ENCODE measurements at regions not wholly inside any gene's neighbourhood (a gene's known extent, or its start where the extent isn't known, plus 50 kb on each side); places are given as distances from the start of the nearest gene placed in this dataset.

GRCh38 chr19:56969759-56970178 is 129.2 kb upstream of the PEG3 start:
- TF ChIP-seq SPI1 (IDR thresholded peaks at IDR 0.05; ENCODE audit: borderline replicate concordance, low read depth) (no peak), GABPA (IDR thresholded peaks at IDR 0.05; ENCODE audit: low read depth) (no peak), POLR2AphosphoS5 (IDR thresholded peaks at IDR 0.05; ENCODE audit: low read depth) (no peak)
- TF ChIP-seq, protein P1, sequence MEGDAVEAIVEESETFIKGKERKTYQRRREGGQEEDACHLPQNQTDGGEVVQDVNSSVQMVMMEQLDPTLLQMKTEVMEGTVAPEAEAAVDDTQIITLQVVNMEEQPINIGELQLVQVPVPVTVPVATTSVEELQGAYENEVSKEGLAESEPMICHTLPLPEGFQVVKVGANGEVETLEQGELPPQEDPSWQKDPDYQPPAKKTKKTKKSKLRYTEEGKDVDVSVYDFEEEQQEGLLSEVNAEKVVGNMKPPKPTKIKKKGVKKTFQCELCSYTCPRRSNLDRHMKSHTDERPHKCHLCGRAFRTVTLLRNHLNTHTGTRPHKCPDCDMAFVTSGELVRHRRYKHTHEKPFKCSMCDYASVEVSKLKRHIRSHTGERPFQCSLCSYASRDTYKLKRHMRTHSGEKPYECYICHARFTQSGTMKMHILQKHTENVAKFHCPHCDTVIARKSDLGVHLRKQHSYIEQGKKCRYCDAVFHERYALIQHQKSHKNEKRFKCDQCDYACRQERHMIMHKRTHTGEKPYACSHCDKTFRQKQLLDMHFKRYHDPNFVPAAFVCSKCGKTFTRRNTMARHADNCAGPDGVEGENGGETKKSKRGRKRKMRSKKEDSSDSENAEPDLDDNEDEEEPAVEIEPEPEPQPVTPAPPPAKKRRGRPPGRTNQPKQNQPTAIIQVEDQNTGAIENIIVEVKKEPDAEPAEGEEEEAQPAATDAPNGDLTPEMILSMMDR (IDR thresholded peaks at IDR 0.05; ENCODE audit: insufficient read depth, low read length) = no peak
- TF ChIP-seq, protein P2, sequence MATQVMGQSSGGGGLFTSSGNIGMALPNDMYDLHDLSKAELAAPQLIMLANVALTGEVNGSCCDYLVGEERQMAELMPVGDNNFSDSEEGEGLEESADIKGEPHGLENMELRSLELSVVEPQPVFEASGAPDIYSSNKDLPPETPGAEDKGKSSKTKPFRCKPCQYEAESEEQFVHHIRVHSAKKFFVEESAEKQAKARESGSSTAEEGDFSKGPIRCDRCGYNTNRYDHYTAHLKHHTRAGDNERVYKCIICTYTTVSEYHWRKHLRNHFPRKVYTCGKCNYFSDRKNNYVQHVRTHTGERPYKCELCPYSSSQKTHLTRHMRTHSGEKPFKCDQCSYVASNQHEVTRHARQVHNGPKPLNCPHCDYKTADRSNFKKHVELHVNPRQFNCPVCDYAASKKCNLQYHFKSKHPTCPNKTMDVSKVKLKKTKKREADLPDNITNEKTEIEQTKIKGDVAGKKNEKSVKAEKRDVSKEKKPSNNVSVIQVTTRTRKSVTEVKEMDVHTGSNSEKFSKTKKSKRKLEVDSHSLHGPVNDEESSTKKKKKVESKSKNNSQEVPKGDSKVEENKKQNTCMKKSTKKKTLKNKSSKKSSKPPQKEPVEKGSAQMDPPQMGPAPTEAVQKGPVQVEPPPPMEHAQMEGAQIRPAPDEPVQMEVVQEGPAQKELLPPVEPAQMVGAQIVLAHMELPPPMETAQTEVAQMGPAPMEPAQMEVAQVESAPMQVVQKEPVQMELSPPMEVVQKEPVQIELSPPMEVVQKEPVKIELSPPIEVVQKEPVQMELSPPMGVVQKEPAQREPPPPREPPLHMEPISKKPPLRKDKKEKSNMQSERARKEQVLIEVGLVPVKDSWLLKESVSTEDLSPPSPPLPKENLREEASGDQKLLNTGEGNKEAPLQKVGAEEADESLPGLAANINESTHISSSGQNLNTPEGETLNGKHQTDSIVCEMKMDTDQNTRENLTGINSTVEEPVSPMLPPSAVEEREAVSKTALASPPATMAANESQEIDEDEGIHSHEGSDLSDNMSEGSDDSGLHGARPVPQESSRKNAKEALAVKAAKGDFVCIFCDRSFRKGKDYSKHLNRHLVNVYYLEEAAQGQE (IDR thresholded peaks at IDR 0.05; ENCODE audit: insufficient replicate concordance, low read depth) = no peak
- no peaks in the 10 kb centered on the region for H3K27me3 ChIP-seq (ENCODE audit: insufficient read depth, poor library complexity, severe bottlenecking)
- no peak overlapping the region for H3K4me3 ChIP-seq (replicated peaks; ENCODE audit: insufficient read depth, low read length)
- no peak for DNase-seq (ENCODE audit: low read depth in 1 of 2, low spot score in 1 of 2)
- no peak overlapping the region for H3K27ac ChIP-seq (replicated peaks)

DNA sequence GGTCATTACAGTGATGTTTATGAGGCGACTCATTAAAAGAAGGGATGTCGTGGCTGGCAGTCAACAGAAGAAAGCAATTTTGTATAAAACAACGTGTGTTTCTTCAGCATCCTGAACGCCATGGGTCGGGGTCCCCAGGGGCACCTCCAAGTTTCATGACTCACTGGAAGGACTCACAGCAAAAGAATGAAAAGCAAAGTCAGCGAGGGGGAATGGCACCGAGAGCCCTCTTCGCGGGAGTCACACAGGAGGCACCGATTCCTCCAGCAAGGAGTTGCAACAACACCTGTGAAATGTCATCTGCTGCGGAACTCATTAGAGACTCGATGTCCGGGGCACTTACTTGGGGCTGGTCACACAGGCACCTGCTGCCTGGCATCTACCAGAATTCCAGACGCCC is 130.7 kb upstream of the PEG3 start:
- TF ChIP-seq, protein P2 (IDR thresholded peaks at IDR 0.05; ENCODE audit: insufficient replicate concordance, low read depth) = no peak
- TF ChIP-seq SPI1 (IDR thresholded peaks at IDR 0.05; ENCODE audit: borderline replicate concordance, low read depth) = no peak
- no peak for TF ChIP-seq GABPA (IDR thresholded peaks at IDR 0.05; ENCODE audit: low read depth)
- no peak for TF ChIP-seq POLR2AphosphoS5 (IDR thresholded peaks at IDR 0.05; ENCODE audit: low read depth)
- TF ChIP-seq, protein P1 (IDR thresholded peaks at IDR 0.05; ENCODE audit: insufficient read depth, low read length) = no peak
- H3K27ac ChIP-seq (replicated peaks) = no peak overlapping the region
- no peak for DNase-seq (ENCODE audit: low read depth in 1 of 2, low spot score in 1 of 2)
- no peaks in the 10 kb centered on the region for H3K27me3 ChIP-seq (ENCODE audit: insufficient read depth, poor library complexity, severe bottlenecking)
- H3K4me3 ChIP-seq (replicated peaks; ENCODE audit: insufficient read depth, low read length) = no peak overlapping the region

GRCh38 chr19:56972291-56972841 is 131.8 kb upstream of the PEG3 start:
- DNase-seq (ENCODE audit: low read depth in 1 of 2, low spot score in 1 of 2) = no peak
- no peaks in the 10 kb centered on the region for H3K27me3 ChIP-seq (ENCODE audit: insufficient read depth, poor library complexity, severe bottlenecking)
- TF ChIP-seq POLR2AphosphoS5 (IDR thresholded peaks at IDR 0.05; ENCODE audit: low read depth) = no peak
- TF ChIP-seq, protein P1 (IDR thresholded peaks at IDR 0.05; ENCODE audit: insufficient read depth, low read length) = no peak
- TF ChIP-seq SPI1 (IDR thresholded peaks at IDR 0.05; ENCODE audit: borderline replicate concordance, low read depth) = no peak
- TF ChIP-seq, protein P2 (IDR thresholded peaks at IDR 0.05; ENCODE audit: insufficient replicate concordance, low read depth) = no peak
- no peak for TF ChIP-seq GABPA (IDR thresholded peaks at IDR 0.05; ENCODE audit: low read depth)

More at GRCh38 chr19:56972291-56972841, 131.8 kb upstream of the PEG3 start:
- no peak overlapping the region for H3K4me3 ChIP-seq (replicated peaks; ENCODE audit: insufficient read depth, low read length)
- H3K27ac ChIP-seq (replicated peaks) = no peak overlapping the region
